Esophagus squamous epithelium (tissue), 4 donors: ENCODE measurements at regions not wholly inside any gene's neighbourhood (a gene's known extent, or its start where the extent isn't known, plus 50 kb on each side); places are given as distances from the start of the nearest gene placed in this dataset.

Source experiments
- POLR2A ChIP-seq, 4 donors: fragments of 450-650 bp; IDR thresholded peaks; one replicate each; pipeline ENCODE4 v1.6.1; 2017; ENCODE audit warnings: antibody characterized with exemption in 4 of 4, mild to moderate bottlenecking in 4 of 4, moderate library complexity in 3 of 4
- TF ChIP-seq, protein P1 (sequence below), 6 experiments: fragments of 450-650 bp in 4 of 6; fragments of 200-600 bp in 2 of 6; sonication (generic) in 2 of 6; IDR thresholded peaks; one replicate each; pipeline ENCODE4 v1.5.1; 2016 to 2019; ENCODE audit warnings: antibody characterized with exemption in 6 of 6, mild to moderate bottlenecking in 4 of 6, moderate library complexity in 4 of 6

DNA sequence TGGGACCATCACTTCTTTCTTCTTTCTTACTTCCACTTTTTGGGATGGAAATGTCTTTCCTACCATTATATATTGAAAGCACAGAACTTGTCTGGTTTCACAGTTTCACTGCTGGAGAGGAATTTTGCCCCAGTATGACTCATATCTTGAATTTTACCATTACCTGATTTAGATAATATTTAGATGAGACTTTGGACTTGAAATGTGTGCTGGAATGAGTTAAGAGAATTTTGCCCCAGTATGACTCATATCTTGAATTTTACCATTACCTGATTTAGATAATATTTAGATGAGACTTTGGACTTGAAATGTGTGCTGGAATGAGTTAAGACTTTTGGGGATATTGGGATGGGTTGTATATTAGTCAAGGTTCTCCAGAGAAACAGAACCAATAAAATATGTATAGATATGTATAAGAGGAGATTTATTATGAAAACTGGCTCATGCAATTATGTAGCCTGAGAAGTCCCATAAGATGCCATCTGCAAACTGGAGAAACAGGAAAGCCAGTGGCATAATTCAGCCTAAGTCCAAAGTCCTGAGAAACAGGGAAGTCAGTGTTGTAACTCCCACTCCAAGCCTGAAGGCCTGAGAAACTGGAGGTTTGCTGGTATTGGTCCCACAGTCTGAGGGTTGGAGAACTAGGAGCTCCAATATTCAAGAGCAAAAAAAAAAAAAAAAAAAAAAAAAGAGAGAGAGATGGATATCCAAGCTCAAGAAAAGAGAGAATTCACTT is 1029.2 kb downstream of the EPHA3 start:
- TF ChIP-seq, protein P1, sequence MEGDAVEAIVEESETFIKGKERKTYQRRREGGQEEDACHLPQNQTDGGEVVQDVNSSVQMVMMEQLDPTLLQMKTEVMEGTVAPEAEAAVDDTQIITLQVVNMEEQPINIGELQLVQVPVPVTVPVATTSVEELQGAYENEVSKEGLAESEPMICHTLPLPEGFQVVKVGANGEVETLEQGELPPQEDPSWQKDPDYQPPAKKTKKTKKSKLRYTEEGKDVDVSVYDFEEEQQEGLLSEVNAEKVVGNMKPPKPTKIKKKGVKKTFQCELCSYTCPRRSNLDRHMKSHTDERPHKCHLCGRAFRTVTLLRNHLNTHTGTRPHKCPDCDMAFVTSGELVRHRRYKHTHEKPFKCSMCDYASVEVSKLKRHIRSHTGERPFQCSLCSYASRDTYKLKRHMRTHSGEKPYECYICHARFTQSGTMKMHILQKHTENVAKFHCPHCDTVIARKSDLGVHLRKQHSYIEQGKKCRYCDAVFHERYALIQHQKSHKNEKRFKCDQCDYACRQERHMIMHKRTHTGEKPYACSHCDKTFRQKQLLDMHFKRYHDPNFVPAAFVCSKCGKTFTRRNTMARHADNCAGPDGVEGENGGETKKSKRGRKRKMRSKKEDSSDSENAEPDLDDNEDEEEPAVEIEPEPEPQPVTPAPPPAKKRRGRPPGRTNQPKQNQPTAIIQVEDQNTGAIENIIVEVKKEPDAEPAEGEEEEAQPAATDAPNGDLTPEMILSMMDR (IDR thresholded peaks at IDR 0.05), result no peak
- no peak for TF ChIP-seq POLR2A (IDR thresholded peaks at IDR 0.05)
